GM21529 (cell line): ENCODE measurements at regions not wholly inside any gene's neighbourhood (a gene's known extent, or its start where the extent isn't known, plus 50 kb on each side); places are given as distances from the start of the nearest gene placed in this dataset.
"Not testable (repeated sequence)": the region's sequence is repeated elsewhere in the genome, so short reads cannot be mapped to it uniquely, and the experiment has no call there.

Experiments used
- ATAC-seq: cut with Tn5 transposase; IDR thresholded peaks from one replicate; pipeline ENCODE4 v1.9.1; 2021; ENCODE audit not compliant: unreplicated experiment

GRCh38 chrX:44785652-44786051 lies 58.2 kb upstream of the DUSP21 start:
- ATAC-seq: no peak

- no peak for ATAC-seq
Measured at GRCh38 chrX:44784241-44784640, 59.6 kb upstream of the DUSP21 start.

GRCh38 chrX:44778254-44778653 lies 65.6 kb upstream of the DUSP21 start:
- no peak for ATAC-seq

- no peak for ATAC-seq
Measured at GRCh38 chrX:44775726-44776125, 68.1 kb upstream of the DUSP21 start.

GRCh38 chrX:44774066-44774465 lies 69.8 kb upstream of the DUSP21 start:
- ATAC-seq: not testable (repeated sequence)

- no peak for ATAC-seq
Measured at GRCh38 chrX:44770121-44770520, 73.7 kb upstream of the DUSP21 start.

GRCh38 chrX:44767308-44767707 lies 76.5 kb upstream of the DUSP21 start:
- ATAC-seq: no peak

GRCh38 chrX:44765556-44765955 lies 78.3 kb upstream of the DUSP21 start:
- no peak for ATAC-seq

- no peak for ATAC-seq
Measured at GRCh38 chrX:44747969-44748368, 95.9 kb upstream of the DUSP21 start.

- no peak for ATAC-seq
Measured at GRCh38 chrX:44747317-44747716, 96.5 kb upstream of the DUSP21 start.

GRCh38 chrX:44744799-44745198 lies 99.0 kb upstream of the DUSP21 start:
- no peak for ATAC-seq

- no peak for ATAC-seq
Measured at GRCh38 chrX:44742480-44743155, 101.2 kb upstream of the DUSP21 start.

GRCh38 chrX:44741859-44742258 lies 102.0 kb upstream of the DUSP21 start:
- ATAC-seq: not testable (repeated sequence)

GRCh38 chrX:44741458-44741857 lies 102.4 kb upstream of the DUSP21 start:
- ATAC-seq: not testable (repeated sequence)

GRCh38 chrX:44735498-44735897 lies 108.3 kb upstream of the DUSP21 start:
- ATAC-seq: no peak

- ATAC-seq: no peak
Measured at GRCh38 chrX:44733931-44734330, 109.9 kb upstream of the DUSP21 start.

- ATAC-seq: no peak
Measured at GRCh38 chrX:44731160-44731559, 112.7 kb upstream of the DUSP21 start.

GRCh38 chrX:44723426-44723825 lies 120.4 kb upstream of the DUSP21 start:
- no peak for ATAC-seq

- no peak for ATAC-seq
Measured at GRCh38 chrX:44708470-44708869, 135.4 kb upstream of the DUSP21 start.

- no peak for ATAC-seq
Measured at GRCh38 chrX:44705817-44706551, 137.8 kb upstream of the DUSP21 start.

GRCh38 chrX:44698357-44698756 lies 145.5 kb upstream of the DUSP21 start:
- ATAC-seq: no peak

GRCh38 chrX:44693255-44693654 lies 150.6 kb upstream of the DUSP21 start:
- ATAC-seq: no peak

- ATAC-seq: no peak
Measured at GRCh38 chrX:44690129-44690528, 147.5 kb upstream of the FUNDC1 start.
